SJSA1 (cell line): ENCODE measurements at regions not wholly inside any gene's neighbourhood (a gene's known extent, or its start where the extent isn't known, plus 50 kb on each side); places are given as distances from the start of the nearest gene placed in this dataset.

ENCODE experiments used
- DNase-seq, 2 experiments: peaks; one replicate each; pipeline ENCODE4 v3.0.0-alpha.2; 2015 to 2020; ENCODE audit warnings: low spot score in 2 of 2, low read depth in 1 of 2
- H3K27ac ChIP-seq: fragments of 250-450 bp; sonication (Bioruptor Pico); 2 replicates; pipeline ENCODE4 v1.5.1; 2020; ENCODE audit warnings: mild to moderate bottlenecking, moderate library complexity
- H3K27me3 ChIP-seq: fragments of 250-450 bp; sonication (Bioruptor Pico); replicated peaks from 2 replicates; pipeline ENCODE4 v1.5.1; 2020; ENCODE audit warnings: mild to moderate bottlenecking, moderate library complexity
- H3K36me3 ChIP-seq: fragments of 250-450 bp; sonication (Bioruptor Pico); 2 replicates; pipeline ENCODE4 v1.5.1; 2020; ENCODE audit warnings: mild to moderate bottlenecking
- H3K4me1 ChIP-seq: fragments of 250-450 bp; sonication (Bioruptor Pico); replicated peaks from 2 replicates; pipeline ENCODE4 v1.6.1; 2021; ENCODE audit warnings: mild to moderate bottlenecking
- H3K4me3 ChIP-seq: fragments of 250-450 bp; sonication (Bioruptor Pico); 2 replicates; pipeline ENCODE4 v1.5.1; 2020; ENCODE audit warnings: mild to moderate bottlenecking
- H3K9me3 ChIP-seq: fragments of 250-450 bp; sonication (Bioruptor Pico); replicated peaks from 2 replicates; pipeline ENCODE4 v1.5.1; 2020; ENCODE audit warnings: mild to moderate bottlenecking

DNA sequence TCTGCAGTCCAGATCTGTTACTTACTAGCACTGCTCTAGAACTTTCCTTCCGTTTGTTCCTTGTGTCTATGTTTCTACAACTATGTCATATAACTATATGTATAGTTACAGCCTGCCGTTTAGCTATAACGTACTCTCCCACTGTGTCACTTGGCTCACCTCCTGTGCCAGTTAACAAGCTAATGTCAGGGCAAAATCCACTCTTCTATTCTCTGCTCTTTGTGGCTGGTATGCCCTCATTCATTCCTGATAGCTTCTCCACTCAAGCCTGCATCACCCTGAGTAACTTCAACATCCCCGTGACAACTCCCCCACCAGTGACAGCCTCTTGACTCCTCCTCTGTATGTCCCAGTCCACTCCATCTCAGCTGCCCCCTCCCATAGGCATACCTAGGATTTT is 229.2 kb downstream of the TJP1 start:
- Histone ChIP-seq H3K4me3 (no peak overlapping the region), H3K27me3 (peaks cover 3% of the 10 kb centered on the region; the same call in 1 of the 2 replicates), H3K9me3 (no peaks in the 10 kb centered on the region), H3K4me1 (no peaks in the 10 kb centered on the region), H3K27ac (no peak overlapping the region), H3K36me3 (no peaks in the 10 kb centered on the region)
- no peak for DNase-seq

DNA sequence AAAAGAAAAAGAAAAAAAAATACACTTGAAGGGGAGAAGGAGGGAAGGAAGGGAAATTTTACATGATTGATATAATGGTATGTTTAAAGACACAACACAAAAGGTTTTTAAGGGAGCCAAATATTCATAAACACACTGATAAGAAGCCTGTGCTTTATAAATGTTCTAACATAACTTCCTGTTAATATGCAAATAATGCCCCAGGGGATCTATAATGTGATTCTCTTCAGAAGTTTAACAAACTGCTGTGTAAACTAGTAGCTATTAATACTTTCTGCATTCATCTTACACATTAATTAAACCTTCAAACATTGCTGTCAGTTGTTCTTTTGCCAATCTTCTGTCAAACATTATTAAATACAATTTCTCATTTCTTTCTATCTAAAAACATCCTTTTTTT is 231.6 kb downstream of the TJP1 start:
- H3K27ac ChIP-seq = no peak overlapping the region

DNA sequence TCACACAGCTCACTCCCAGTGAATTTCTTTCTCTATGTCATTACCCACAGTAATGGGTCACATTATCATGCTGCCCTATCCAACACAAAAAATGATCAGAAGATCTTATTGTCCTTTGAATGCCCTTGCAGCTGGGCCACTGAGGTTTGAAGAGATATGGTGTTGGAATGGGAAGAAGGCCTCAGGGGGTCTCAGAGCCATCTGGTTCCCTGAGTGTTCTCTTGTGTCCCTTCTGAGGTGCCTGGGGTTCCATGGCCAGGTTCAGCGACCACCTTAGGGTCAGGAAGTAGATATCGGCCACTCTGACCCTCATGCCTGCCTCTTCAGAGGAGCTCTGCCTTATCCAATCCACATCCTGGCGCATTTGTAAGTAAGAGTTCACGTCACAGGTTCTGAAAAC is 232.3 kb downstream of the TJP1 start:
- H3K27me3 ChIP-seq = peaks cover 3% of the 10 kb centered on the region; the same call in 1 of the 2 replicates
- no peaks in the 10 kb centered on the region for H3K9me3 ChIP-seq
- no peak for DNase-seq
- H3K27ac ChIP-seq = no peak overlapping the region
- H3K36me3 ChIP-seq = no peaks in the 10 kb centered on the region
- H3K4me3 ChIP-seq = no peak overlapping the region
- H3K4me1 ChIP-seq = no peaks in the 10 kb centered on the region

More for the DNA sequence above, 231.6 kb downstream of the TJP1 start:
- DNase-seq = no peak
- no peaks in the 10 kb centered on the region for H3K36me3 ChIP-seq
- no peak overlapping the region for H3K4me3 ChIP-seq
- H3K4me1 ChIP-seq = no peaks in the 10 kb centered on the region
- no peaks in the 10 kb centered on the region for H3K9me3 ChIP-seq
- H3K27me3 ChIP-seq = peaks cover 3% of the 10 kb centered on the region; the same call in 1 of the 2 replicates

DNA sequence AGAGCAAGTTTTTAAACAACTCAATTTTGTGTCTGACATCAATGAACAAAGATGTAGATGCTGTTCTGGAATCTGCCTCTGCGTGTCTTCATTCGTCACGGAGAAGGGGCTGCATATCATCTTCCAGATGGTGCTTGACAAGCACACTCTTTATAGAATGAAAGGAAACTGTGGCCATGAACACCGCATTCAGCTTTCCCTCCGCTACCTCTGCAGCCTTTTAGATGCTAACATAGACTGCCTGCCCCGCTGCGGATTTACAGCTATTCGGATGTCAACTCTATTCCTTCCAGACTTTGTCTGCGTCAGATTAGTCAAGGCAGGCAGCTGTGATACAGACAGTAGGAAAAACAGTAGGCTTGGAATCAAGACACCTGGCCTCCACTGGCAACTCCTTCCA is 232.9 kb downstream of the TJP1 start:
- Histone ChIP-seq H3K4me3 (no peak overlapping the region), H3K27me3 (peaks cover 3% of the 10 kb centered on the region; the same call in 1 of the 2 replicates), H3K27ac (no peak overlapping the region), H3K9me3 (no peaks in the 10 kb centered on the region), H3K36me3 (no peaks in the 10 kb centered on the region), H3K4me1 (no peaks in the 10 kb centered on the region)
- no peak for DNase-seq

DNA sequence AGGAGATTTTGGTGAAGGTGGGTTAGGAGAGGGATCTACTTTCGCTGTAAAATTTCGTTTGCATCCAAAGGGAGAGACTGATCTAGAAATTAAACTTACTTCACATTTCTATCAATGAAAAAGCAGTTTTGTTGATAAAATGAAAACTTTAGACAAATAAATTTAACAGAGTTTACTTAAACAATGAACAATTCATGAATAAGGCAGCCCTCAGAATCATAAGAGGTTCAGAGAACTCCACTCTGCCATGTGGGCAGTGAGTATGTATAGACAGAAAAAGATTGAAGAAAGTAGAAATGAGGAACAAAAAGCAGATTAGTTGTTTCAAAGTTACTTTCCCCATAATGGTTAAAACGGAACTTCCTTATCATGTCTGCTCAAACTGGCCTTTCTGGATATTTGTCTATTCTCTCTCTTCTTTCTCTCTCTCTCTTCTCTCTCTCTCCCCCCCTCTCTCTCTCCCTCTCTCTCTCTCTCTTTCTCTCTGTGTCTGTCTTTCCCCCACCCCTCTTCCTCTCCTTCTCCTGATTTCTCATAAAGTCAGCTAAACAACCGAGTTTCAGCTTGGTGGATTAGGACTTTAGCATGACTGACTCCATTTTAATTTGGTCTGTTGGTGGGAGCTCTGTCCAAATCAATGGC is 248.9 kb downstream of the TJP1 start:
- Histone ChIP-seq H3K27me3 (peaks cover 52% of the 10 kb centered on the region), H3K4me3 (no peak overlapping the region), H3K4me1 (peaks cover 10% of the 10 kb centered on the region), H3K9me3 (0 out of 2 replicates have a peak, but pooled peaks cover 2% of the 10 kb centered on the region), H3K27ac (no peak overlapping the region), H3K36me3 (no peaks in the 10 kb centered on the region)
- DNase-seq = no peak

DNA sequence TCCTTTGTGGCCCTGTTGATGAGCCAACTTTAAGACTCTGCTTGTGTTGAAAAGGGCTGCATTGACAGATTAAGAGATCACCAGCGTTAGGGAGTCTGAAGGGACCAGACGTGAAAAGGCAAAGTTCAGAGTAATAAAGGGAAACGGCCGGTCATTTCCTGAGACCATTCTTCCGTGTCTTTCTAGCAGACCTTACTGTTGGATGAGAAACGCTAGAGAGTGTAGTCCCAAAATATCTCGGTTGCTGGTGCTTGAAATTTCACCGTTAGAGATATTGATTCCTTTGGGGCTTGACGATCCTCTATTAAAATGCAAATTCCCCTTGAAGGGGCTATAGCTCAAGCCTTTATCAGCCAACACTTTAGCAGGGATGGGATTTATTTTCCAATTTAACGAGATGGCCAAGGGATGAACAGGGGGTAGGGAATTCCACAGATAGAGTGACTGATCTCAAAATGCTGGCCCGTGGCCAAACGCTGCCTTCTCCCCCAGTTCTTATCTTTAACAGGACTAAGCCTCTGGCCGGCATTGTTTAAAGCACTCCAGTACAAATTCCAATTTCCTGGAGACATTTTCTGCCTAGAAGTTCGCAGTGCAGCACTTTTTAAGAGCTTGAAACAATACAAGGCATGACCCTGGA is 250.4 kb downstream of the TJP1 start:
- H3K27me3 ChIP-seq = peaks cover 65% of the 10 kb centered on the region

DNA sequence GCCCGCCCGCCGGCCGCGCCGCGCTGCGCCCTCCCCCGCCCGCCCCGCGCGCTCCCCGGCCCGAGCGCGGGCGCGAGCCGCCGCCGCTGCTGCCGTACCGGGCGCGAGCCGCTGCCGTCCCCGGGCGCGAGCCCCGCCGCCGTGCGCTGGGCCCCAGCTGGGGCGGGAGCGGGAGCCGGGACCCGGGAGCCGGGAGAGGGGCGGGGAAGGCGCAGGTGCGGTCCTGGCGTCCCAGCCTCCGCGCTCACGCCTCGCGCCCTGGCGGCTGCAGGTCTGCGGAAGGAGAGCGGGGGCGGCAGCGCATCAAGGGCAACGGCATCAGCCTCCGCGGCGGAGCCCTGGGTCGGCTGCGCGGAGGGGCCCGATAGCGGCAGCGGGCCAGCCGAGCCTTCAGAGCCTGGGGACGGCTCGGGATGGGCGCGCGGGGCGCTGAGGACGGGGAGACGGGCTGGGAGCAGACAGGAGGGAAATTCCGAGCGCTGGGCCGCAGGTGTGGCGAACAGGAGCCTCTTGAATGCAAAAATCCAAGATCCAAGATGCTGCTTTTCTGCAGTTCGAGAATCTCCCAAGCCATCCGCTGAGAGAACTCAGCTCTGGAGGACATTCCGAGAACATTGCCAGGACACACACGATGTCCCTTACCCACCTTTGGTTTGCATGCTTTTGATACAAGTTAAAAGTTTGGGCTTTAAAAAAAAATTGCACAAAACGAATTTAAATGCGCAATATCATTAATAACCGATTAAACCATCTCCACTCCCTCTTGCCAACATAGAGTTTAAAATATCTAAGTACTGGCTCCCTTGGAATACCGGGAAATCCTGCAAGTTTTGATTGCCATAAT is 251.1 kb downstream of the TJP1 start:
- 0 out of 2 replicates have a peak, but pooled peaks cover 5% of the 10 kb centered on the region for H3K9me3 ChIP-seq
- H3K4me3 ChIP-seq = peak overlapping the region; percentile 22
- peak in 1 of 2 experiments; percentile 34 for DNase-seq
- H3K27ac ChIP-seq = no peak overlapping the region
- no peaks in the 10 kb centered on the region for H3K36me3 ChIP-seq
- peaks cover 10% of the 10 kb centered on the region for H3K4me1 ChIP-seq
- peaks cover 67% of the 10 kb centered on the region for H3K27me3 ChIP-seq

More for the DNA sequence above, 250.4 kb downstream of the TJP1 start:
- H3K36me3 ChIP-seq = no peaks in the 10 kb centered on the region
- H3K27ac ChIP-seq = no peak overlapping the region
- peaks cover 10% of the 10 kb centered on the region for H3K4me1 ChIP-seq
- no peak overlapping the region for H3K4me3 ChIP-seq
- H3K9me3 ChIP-seq = 0 out of 2 replicates have a peak, but pooled peaks cover 5% of the 10 kb centered on the region
- peak in 1 of 2 experiments; percentile 34 for DNase-seq

DNA sequence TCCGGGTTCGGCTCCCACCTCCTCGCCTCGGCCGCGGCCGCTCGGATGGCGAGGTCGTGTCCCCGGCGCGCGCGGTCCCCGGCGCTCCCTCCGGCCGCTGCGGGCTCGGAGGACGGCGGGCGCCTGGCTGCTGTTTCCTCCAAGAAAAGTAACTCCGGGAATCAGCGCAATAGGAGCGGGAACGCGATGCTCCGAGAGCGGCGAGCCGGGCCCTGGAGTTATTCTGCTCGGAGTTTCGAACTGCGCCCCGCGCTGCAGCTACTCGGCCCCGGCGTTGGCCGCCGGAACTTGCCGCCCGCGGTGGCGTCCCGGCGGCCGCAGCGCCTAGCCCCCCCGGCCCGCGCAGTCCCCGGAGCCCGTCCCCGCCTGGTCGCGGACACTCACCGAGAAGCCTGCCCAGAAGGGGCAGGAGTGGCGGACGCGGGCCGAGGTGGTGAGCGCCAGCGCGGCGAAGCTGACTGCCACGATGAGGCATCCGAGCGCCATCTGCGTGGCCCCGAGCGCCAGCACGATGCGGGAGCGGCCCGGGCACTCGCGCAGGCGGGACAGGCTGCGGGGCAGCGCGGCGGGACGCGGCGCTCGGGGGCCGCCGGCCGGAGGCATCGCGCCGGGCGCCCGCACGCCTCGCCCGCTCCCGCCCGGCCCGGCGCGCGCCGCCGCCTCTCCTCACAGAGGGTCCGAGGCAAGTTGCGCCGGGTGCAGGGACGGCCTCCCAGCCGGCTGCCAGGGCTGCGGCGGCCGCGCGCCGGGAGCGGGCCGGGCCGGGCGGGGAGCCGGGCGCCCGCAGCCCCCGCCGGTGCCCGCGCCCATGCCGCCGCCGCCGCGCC is 251.9 kb downstream of the TJP1 start:
- H3K36me3 ChIP-seq = no peaks in the 10 kb centered on the region
- DNase-seq = no peak
- H3K27ac ChIP-seq = no peak overlapping the region
- H3K4me1 ChIP-seq = peaks cover 10% of the 10 kb centered on the region
- H3K27me3 ChIP-seq = peaks cover 62% of the 10 kb centered on the region
- H3K9me3 ChIP-seq = 0 out of 2 replicates have a peak, but pooled peaks cover 5% of the 10 kb centered on the region
- H3K4me3 ChIP-seq = peak overlapping the region; percentile 31

DNA sequence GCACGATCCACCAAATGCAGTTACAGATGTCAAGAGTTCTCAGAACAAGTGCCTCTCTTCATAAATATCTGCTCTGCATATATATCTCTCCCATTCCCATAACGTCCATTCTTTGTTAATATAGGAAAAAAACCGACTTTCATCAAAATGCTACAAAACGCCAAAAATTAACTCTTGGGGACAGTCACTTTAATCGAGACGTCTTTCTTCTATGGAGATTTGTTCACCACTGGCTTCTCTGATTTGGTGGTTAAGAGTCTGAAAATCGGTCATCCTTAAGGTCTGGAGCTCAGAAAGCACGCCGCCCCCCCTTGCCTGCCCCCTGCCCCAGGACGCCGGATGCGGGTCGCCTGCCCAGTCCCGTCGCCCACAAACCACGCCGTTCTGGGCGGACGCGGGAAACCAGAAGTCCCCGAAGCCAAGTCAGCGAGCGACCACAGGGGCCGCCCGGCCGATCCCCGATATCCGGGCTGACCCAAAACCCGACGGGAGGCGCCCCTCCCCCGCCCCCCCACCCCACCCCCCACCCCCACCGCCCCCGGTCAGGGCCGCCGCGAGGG is 252.7 kb downstream of the TJP1 start:
- Histone ChIP-seq H3K36me3 (no peaks in the 10 kb centered on the region), H3K9me3 (0 out of 2 replicates have a peak, but pooled peaks cover 5% of the 10 kb centered on the region), H3K27me3 (peaks cover 57% of the 10 kb centered on the region), H3K27ac (no peak overlapping the region), H3K4me3 (no peak overlapping the region), H3K4me1 (peaks cover 10% of the 10 kb centered on the region)
- DNase-seq = no peak

DNA sequence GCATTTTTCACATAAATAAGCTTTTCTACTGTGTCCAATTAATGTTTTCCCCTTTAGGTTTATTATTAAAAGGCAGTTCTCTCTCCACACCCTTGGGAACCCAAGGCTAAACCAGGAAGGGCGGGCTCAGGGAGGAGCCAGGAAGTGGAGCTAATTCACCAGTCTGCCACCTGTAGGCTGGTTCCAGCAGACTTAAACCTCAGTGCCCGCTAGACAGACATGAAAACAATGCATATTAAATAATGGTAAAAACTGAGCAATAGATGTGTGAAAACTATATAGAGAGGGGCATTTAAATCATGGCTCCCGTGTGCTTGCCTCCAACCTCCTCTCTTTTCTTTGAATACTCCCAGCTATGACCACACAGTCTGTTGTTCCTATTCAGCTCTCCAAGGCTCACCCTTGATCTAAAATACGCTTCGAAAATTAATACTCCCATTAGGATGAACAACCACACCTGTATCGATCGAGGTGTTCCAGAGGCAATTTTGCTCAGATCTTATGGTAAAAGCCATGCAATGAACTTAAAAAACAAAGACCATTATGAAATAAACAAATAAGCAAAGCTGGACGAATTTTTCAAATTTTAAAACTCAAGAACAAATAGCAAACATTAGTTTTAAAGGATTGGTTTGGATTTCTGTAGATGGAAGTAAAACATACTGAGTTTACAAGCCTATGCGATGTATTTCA is 253.3 kb downstream of the TJP1 start:
- Histone ChIP-seq H3K36me3 (no peaks in the 10 kb centered on the region), H3K4me3 (no peak overlapping the region), H3K4me1 (peaks cover 10% of the 10 kb centered on the region), H3K27ac (no peak overlapping the region), H3K9me3 (0 out of 2 replicates have a peak, but pooled peaks cover 5% of the 10 kb centered on the region), H3K27me3 (peaks cover 55% of the 10 kb centered on the region)
- no peak for DNase-seq

DNA sequence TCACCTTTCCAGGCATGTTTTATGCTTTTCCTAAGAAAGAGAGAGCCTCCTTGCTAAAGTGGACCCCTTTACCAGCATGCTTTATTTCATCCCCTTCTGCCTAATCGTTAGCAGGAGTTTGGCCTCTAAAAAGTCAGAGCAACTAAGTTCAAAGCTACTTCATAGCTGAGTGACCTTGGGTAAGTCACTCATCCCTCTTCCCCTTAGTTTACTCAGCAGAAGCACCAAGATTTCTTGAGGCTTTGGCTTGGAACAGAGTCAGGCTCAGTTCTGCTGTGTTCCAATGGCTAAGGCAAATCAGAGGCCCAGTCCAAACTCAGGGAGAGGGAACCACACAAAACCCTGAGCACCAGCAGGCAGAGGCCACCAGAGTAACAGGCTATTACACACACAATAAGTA is 254.9 kb downstream of the TJP1 start:
- Histone ChIP-seq H3K36me3 (no peaks in the 10 kb centered on the region), H3K9me3 (0 out of 2 replicates have a peak, but pooled peaks cover 5% of the 10 kb centered on the region), H3K4me3 (no peak overlapping the region), H3K4me1 (peaks cover 10% of the 10 kb centered on the region), H3K27me3 (peaks cover 46% of the 10 kb centered on the region), H3K27ac (no peak overlapping the region)
- no peak for DNase-seq

DNA sequence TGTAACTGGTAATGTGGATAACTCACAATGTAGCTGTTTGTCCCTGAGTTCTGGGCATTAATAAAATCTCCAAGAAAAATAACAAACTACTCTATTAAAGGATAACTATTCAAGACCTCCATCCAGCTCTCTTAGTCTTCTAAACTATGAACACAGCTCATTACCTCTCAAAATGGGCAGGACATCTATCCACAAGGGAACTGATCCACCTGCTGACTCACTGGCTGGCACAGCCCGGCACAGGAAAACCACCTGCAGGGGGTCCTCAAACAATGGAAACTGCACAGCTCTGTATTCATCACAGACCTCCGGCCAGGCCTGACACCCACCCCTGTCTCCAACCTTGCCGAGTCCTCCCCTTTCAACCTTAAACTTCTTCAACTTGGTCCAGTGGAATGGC is 255.4 kb downstream of the TJP1 start:
- no peak overlapping the region for H3K27ac ChIP-seq
- no peak for DNase-seq
- peaks cover 42% of the 10 kb centered on the region for H3K27me3 ChIP-seq
- 0 out of 2 replicates have a peak, but pooled peaks cover 5% of the 10 kb centered on the region for H3K9me3 ChIP-seq
- H3K36me3 ChIP-seq = no peaks in the 10 kb centered on the region
- H3K4me3 ChIP-seq = no peak overlapping the region
- peaks cover 10% of the 10 kb centered on the region for H3K4me1 ChIP-seq
